ENCODE measurements at regions not wholly inside any gene's neighbourhood (a gene's known extent, or its start where the extent isn't known, plus 50 kb on each side); places are given as distances from the start of the nearest gene placed in this dataset.

DNA sequence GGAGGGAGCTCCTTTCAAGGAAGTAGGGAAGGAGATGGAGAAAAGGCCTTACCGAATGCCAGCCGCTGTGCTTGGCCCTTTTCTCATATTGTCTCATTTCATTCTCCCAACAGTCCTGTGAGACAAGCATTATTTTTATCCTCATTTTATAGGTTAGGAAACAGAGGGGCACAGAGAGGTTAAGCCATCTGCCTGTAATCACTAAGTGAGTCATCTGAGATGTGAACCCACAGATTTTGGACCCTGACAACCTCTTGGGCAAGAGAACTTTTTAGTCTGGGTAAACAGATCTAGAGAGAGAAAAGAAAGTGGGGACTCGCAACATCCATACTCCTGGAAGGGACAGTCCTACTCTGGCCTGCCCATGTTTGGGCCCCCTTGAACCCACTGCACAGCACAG, 91.7 kb upstream of the LCLAT1 start:
- Histone ChIP-seq H3K4me3 (ENCODE audit: low read depth, low read length) (no peak overlapping the region), H3K27ac (ENCODE audit: low read depth, low read length) (no peak overlapping the region), H3K27me3 (ENCODE audit: control insufficient read depth, insufficient read depth, low read length) (no peaks in the 10 kb centered on the region), H3K9me3 (ENCODE audit: control insufficient read depth, insufficient read depth, low read length) (no peaks in the 10 kb centered on the region)
- POLR2A ChIA-PET = interaction anchor here (0.5 kb wide), 1 partner anchor 124 kb away, joined by 3 read pairs; no protein-coding TSS in a partner anchor
- CTCF ChIA-PET = interaction anchor here (1.0 kb wide), 2 partner anchors 52 to 190 kb away, joined by 4 read pairs; no protein-coding TSS in a partner anchor
- no peak for DNase-seq (ENCODE audit: low read depth, low spot score)
- TF ChIP-seq, protein P1, sequence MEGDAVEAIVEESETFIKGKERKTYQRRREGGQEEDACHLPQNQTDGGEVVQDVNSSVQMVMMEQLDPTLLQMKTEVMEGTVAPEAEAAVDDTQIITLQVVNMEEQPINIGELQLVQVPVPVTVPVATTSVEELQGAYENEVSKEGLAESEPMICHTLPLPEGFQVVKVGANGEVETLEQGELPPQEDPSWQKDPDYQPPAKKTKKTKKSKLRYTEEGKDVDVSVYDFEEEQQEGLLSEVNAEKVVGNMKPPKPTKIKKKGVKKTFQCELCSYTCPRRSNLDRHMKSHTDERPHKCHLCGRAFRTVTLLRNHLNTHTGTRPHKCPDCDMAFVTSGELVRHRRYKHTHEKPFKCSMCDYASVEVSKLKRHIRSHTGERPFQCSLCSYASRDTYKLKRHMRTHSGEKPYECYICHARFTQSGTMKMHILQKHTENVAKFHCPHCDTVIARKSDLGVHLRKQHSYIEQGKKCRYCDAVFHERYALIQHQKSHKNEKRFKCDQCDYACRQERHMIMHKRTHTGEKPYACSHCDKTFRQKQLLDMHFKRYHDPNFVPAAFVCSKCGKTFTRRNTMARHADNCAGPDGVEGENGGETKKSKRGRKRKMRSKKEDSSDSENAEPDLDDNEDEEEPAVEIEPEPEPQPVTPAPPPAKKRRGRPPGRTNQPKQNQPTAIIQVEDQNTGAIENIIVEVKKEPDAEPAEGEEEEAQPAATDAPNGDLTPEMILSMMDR (IDR thresholded peaks at IDR 0.05; ENCODE audit: low read depth, low read length) = no peak

DNA sequence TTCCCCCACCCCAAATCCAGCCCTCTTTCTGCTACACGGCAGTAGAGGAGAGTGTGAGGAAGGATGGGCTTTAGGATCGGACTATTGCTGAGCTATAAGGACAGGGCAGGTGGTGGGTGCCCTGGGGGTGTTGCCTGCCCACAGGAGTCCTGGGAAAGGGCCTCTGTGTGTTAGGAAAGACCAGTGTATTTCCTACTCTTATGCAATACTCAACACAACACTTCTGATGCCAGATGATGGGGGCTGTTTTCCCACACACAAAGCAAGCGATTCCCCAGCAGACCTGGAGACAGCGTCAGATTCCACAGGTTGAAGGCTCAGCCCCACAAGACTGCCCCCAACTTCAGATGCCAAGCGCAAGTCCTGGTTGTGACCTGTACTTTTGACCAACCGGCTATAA, 91.0 kb upstream of the LCLAT1 start:
- ChIA-PET POLR2A (no interaction called here), CTCF (interaction anchor here (1.0 kb wide), 1 partner anchor 191 kb away, joined by 4 read pairs; no protein-coding TSS in a partner anchor)
- H3K4me3 ChIP-seq (ENCODE audit: low read depth, low read length) = no peak overlapping the region
- H3K27me3 ChIP-seq (ENCODE audit: control insufficient read depth, insufficient read depth, low read length) = no peaks in the 10 kb centered on the region
- TF ChIP-seq, protein P1 (IDR thresholded peaks at IDR 0.05; ENCODE audit: low read depth, low read length) = no peak
- H3K9me3 ChIP-seq (ENCODE audit: control insufficient read depth, insufficient read depth, low read length) = no peaks in the 10 kb centered on the region
- DNase-seq (ENCODE audit: low read depth, low spot score) = no peak
- no peak overlapping the region for H3K27ac ChIP-seq (ENCODE audit: low read depth, low read length)

DNA sequence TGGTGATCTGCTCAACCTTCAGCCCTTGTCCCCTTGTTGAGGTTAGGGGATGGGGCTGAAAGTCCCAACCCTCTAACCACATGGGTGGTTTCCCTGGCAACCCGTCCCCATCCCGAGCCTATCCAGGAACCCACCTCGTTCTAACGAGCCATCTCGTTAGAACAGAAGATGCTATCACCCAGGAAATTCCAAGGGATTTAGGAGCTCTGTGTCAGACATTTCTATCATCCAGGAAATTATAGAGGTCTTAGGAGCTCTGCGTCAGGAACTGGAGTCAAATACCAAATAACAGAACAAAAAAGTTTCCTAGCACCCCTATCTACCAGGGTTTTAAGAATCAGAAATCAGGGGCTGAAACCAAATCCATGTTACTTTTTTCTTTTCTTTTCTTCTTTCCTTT, 90.3 kb upstream of the LCLAT1 start:
- no peak for DNase-seq (ENCODE audit: low read depth, low spot score)
- TF ChIP-seq, protein P1 (IDR thresholded peaks at IDR 0.05; ENCODE audit: low read depth, low read length) = no peak
- ChIA-PET CTCF (no interaction called here), POLR2A (no interaction called here)
- no peaks in the 10 kb centered on the region for H3K27me3 ChIP-seq (ENCODE audit: control insufficient read depth, insufficient read depth, low read length)
- no peak overlapping the region for H3K4me3 ChIP-seq (ENCODE audit: low read depth, low read length)
- no peaks in the 10 kb centered on the region for H3K9me3 ChIP-seq (ENCODE audit: control insufficient read depth, insufficient read depth, low read length)
- no peak overlapping the region for H3K27ac ChIP-seq (ENCODE audit: low read depth, low read length)

DNA sequence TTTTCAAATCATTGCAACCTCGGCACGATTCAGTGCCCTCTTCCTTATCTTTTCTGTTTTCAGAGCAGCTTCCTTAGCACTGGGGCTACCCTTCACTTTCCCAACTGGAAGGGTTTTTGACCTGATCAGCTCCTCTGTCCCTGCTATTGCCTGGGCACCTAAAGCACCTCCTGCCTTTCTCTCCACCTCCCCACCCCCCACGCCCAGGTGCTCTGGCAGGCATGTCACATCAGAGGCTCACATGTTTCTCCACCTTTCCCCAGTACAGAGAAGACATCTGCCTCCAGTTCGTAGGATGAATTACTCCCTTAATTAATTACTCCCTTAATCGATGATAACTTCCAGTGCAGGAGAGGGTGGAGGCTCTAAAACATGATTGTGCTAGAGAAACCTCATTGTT, 88.7 kb upstream of the LCLAT1 start:
- CTCF ChIA-PET = interaction anchor here (0.9 to 1.4 kb wide), 2 partner anchors 119 to 353 kb away, joined by 5 to 6 read pairs; no protein-coding TSS in a partner anchor
- H3K27ac ChIP-seq (ENCODE audit: low read depth, low read length) = no peak overlapping the region
- no peak for DNase-seq (ENCODE audit: low read depth, low spot score)
- TF ChIP-seq, protein P1 (IDR thresholded peaks at IDR 0.05; ENCODE audit: low read depth, low read length) = no peak
- no peak overlapping the region for H3K4me3 ChIP-seq (ENCODE audit: low read depth, low read length)
- H3K9me3 ChIP-seq (ENCODE audit: control insufficient read depth, insufficient read depth, low read length) = no peaks in the 10 kb centered on the region
- POLR2A ChIA-PET = no interaction called here
- no peaks in the 10 kb centered on the region for H3K27me3 ChIP-seq (ENCODE audit: control insufficient read depth, insufficient read depth, low read length)

DNA sequence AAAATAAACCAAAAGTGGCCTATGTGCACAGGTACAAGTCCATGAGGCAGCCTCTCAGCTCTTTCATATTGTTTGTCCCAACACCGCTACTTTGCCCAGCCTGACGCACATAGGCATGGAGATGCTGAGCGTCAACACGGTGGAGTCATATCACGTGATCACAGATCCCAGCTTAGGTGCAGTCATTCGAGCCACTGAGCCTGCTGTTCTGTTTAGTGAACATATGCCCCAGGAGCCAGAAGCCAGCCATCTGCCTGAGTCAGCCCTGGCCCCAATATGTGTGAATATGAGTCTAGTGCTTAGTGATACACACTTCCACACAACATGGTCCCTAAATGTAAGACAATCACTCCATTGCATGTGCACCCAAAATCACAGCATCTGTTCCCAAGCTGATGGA, 88.2 kb upstream of the LCLAT1 start:
- no peak overlapping the region for H3K4me3 ChIP-seq (ENCODE audit: low read depth, low read length)
- TF ChIP-seq, protein P1 (IDR thresholded peaks at IDR 0.05; ENCODE audit: low read depth, low read length) = no peak
- H3K27me3 ChIP-seq (ENCODE audit: control insufficient read depth, insufficient read depth, low read length) = no peaks in the 10 kb centered on the region
- no peak overlapping the region for H3K27ac ChIP-seq (ENCODE audit: low read depth, low read length)
- ChIA-PET CTCF (interaction anchor here (0.5 to 2.2 kb wide), 4 partner anchors 112 to 353 kb away, joined by 5 to 8 read pairs (median 6); no protein-coding TSS in a partner anchor), POLR2A (interaction anchor here (1.3 to 1.4 kb wide), 2 partner anchors 65 to 194 kb away, joined by 3 to 4 read pairs; no protein-coding TSS in a partner anchor)
- DNase-seq (ENCODE audit: low read depth, low spot score) = no peak
- no peaks in the 10 kb centered on the region for H3K9me3 ChIP-seq (ENCODE audit: control insufficient read depth, insufficient read depth, low read length)
